ENCODE measurements at regions not wholly inside any gene's neighbourhood (a gene's known extent, or its start where the extent isn't known, plus 50 kb on each side); places are given as distances from the start of the nearest gene placed in this dataset.
"Not testable (repeated sequence)": the region's sequence is repeated elsewhere in the genome, so short reads cannot be mapped to it uniquely, and the experiment has no call there.

GRCh38 chr12:131441638-131442336 lies 269.1 kb upstream of the SFSWAP start:
- Mint-ChIP-seq H3K27ac (no peak overlapping the region), H3K27me3 (no peaks in the 10 kb centered on the region), H3K4me3 (no peak overlapping the region), H3K4me1 (ENCODE audit: low read depth) (no peaks in the 10 kb centered on the region), H3K36me3 (no peaks in the 10 kb centered on the region), H3K9me3 (no peaks in the 10 kb centered on the region)
- ChIA-PET POLR2A (no interaction called here), CTCF (no interaction called here)
- DNase-seq: no peak
- intact Hi-C loops (cut with micrococcal nuclease): no loop called here

GRCh38 chr12:131442337-131442918 lies 268.5 kb upstream of the SFSWAP start:
- H3K27me3 Mint-ChIP-seq: no peaks in the 10 kb centered on the region
- H3K36me3 Mint-ChIP-seq: no peaks in the 10 kb centered on the region
- H3K9me3 Mint-ChIP-seq: no peaks in the 10 kb centered on the region
- intact Hi-C loops (cut with micrococcal nuclease): no loop called here
- ChIA-PET CTCF (no interaction called here), POLR2A (no interaction called here)
- no peak overlapping the region for H3K27ac Mint-ChIP-seq
- DNase-seq: no peak
- no peak overlapping the region for H3K4me3 Mint-ChIP-seq
- no peaks in the 10 kb centered on the region for H3K4me1 Mint-ChIP-seq (ENCODE audit: low read depth)

- no peak for DNase-seq
- Mint-ChIP-seq H3K9me3 (no peaks in the 10 kb centered on the region), H3K27me3 (no peaks in the 10 kb centered on the region), H3K36me3 (no peaks in the 10 kb centered on the region), H3K4me1 (ENCODE audit: low read depth) (no peaks in the 10 kb centered on the region), H3K4me3 (no peak overlapping the region), H3K27ac (no peak overlapping the region)
- CTCF ChIA-PET: no interaction called here
- POLR2A ChIA-PET: no interaction called here
- intact Hi-C loops (cut with micrococcal nuclease): no loop called here
Measured at GRCh38 chr12:131443019-131444000, 267.6 kb upstream of the SFSWAP start.

DNA sequence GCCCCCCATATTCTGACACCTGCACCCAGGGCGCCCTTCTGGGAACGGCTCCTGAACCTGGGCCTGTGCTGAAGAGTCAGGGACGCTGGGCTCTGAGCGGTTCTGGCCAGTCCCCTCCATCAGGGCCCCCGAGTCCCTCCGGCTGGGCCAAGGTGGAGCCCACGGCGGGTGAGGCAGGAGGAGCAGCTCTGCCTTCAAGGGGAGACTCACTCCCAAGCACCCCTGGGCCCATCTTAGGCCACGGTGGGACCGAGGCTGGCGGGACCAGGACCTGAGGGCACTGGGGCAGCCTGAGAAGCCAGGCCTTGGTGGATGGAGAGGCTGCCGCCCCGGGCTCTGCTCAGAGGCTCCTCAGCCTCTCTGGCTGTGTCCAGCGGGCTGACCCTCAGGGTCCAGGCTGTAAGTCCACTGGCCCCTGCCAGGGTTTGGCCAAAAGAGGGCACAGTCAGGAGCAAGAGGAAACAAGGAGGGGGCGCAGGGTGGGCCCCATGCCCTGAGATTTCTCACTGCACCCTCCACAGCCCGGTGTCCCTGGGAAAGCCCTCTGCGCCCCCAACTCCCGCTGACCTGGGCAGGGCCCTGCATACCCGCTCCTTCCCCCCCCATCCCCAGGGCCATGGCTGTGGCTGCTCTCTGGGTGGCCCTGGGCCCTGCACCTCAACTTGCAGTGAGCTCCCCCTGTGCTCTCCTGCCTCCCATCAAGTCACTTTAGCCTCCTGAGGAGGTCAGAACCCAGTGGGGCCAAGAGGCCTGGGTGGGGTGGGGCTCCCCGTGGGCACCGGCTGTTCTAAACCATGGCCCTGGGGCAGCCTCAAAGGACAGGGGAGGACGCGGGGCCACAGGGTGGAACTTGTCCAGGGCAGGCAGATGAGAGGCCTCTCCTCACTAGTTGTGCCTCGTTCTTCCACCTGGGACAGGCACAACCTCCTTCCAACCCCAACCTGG lies 266.4 kb upstream of the SFSWAP start:
- no peak overlapping the region for H3K4me3 Mint-ChIP-seq
- H3K27ac Mint-ChIP-seq: no peak overlapping the region

DNA sequence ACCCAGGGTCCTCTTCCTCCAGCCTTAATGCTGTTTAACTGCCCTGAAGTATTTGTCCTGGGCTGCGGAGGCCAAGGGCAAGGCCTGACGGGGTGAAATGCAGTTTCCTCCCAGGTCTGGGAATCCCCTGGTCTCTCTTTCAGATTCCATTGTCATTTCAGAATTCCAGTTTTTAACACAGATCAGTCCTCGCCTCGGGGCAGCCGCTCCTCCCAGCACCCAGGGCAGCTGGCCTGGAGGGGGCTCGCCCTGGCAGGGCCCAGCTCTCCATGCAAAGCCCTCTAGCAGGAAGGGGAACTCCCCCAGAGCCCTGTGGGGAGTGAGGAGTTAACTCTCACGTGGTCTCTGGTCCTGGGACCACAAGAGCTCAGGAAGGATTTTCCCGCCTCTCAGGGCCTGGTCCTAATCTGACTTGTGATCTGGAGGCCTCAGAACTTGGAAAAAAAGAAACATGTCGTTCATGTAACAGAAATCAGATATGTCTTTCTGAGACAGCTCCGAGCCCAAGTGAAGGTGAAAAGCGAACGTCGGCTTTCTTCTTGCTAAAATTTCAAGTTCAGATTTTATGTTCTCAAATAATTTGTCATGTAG lies 265.6 kb upstream of the SFSWAP start:
- H3K27me3 Mint-ChIP-seq: no peaks in the 10 kb centered on the region
- H3K9me3 Mint-ChIP-seq: peaks cover 7% of the 10 kb centered on the region
- no peak overlapping the region for H3K4me3 Mint-ChIP-seq
- H3K36me3 Mint-ChIP-seq: no peaks in the 10 kb centered on the region
- intact Hi-C loops (cut with micrococcal nuclease): no loop called here
- no peaks in the 10 kb centered on the region for H3K4me1 Mint-ChIP-seq (ENCODE audit: low read depth)
- ChIA-PET CTCF (no interaction called here), POLR2A (no interaction called here)
- no peak for DNase-seq
- H3K27ac Mint-ChIP-seq: no peak overlapping the region

More for the DNA sequence above, 266.4 kb upstream of the SFSWAP start:
- Mint-ChIP-seq H3K27me3 (no peaks in the 10 kb centered on the region), H3K4me1 (ENCODE audit: low read depth) (no peaks in the 10 kb centered on the region), H3K36me3 (no peaks in the 10 kb centered on the region), H3K9me3 (peaks cover 6% of the 10 kb centered on the region)
- CTCF ChIA-PET: no interaction called here
- intact Hi-C loops (cut with micrococcal nuclease): no loop called here
- POLR2A ChIA-PET: no interaction called here
- no peak for DNase-seq

GRCh38 chr12:131445795-131446194 lies 265.1 kb upstream of the SFSWAP start:
- ChIA-PET CTCF (no interaction called here), POLR2A (no interaction called here)
- no peaks in the 10 kb centered on the region for H3K36me3 Mint-ChIP-seq
- H3K9me3 Mint-ChIP-seq: peaks cover 9% of the 10 kb centered on the region
- no peak overlapping the region for H3K4me3 Mint-ChIP-seq
- no peaks in the 10 kb centered on the region for H3K4me1 Mint-ChIP-seq (ENCODE audit: low read depth)
- no peak for DNase-seq
- H3K27me3 Mint-ChIP-seq: no peaks in the 10 kb centered on the region
- intact Hi-C loops (cut with micrococcal nuclease): no loop called here
- no peak overlapping the region for H3K27ac Mint-ChIP-seq

DNA sequence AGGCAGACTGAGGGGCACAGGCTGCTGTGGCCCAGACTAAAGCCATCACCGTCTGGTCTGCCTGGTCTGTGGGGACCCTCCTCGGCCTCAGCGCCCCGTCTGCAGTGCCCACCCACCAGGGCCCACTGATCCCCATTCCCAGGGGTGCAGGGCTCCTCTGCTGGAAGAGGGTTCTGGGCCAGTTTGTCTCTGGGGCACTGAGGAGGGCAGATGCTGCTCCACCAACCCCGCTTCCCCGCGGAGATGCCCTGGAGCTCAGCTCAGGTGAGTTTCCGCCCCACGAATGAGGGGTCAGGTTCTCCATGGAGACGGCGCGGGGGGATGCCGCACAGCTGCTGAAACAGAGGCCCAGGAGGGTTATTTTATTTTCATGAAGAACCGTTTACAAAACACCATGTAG lies 263.3 kb upstream of the SFSWAP start:
- POLR2A ChIA-PET: not testable (repeated sequence)

GRCh38 chr12:131448254-131448795 lies 262.6 kb upstream of the SFSWAP start:
- no peak overlapping the region for H3K4me3 Mint-ChIP-seq
- no peak overlapping the region for H3K27ac Mint-ChIP-seq
- no peaks in the 10 kb centered on the region for H3K36me3 Mint-ChIP-seq
- no peaks in the 10 kb centered on the region for H3K4me1 Mint-ChIP-seq (ENCODE audit: low read depth)
- intact Hi-C loops (cut with micrococcal nuclease): no loop called here
- POLR2A ChIA-PET: no interaction called here
- DNase-seq: no peak
- H3K9me3 Mint-ChIP-seq: peaks cover 12% of the 10 kb centered on the region
- H3K27me3 Mint-ChIP-seq: peaks cover 3% of the 10 kb centered on the region
- CTCF ChIA-PET: no interaction called here

More for the DNA sequence above, 263.3 kb upstream of the SFSWAP start:
- H3K4me3 Mint-ChIP-seq; CTCF ChIA-PET; H3K36me3 Mint-ChIP-seq; DNase-seq; H3K27ac Mint-ChIP-seq; H3K27me3 Mint-ChIP-seq; intact Hi-C loops (cut with micrococcal nuclease); H3K4me1 Mint-ChIP-seq (ENCODE audit: low read depth): not testable (repeated sequence)
- H3K9me3 Mint-ChIP-seq: peaks cover 12% of the 10 kb centered on the region

- H3K4me3 Mint-ChIP-seq: no peak overlapping the region
- intact Hi-C loops (cut with micrococcal nuclease): no loop called here
- H3K27me3 Mint-ChIP-seq: peaks cover 3% of the 10 kb centered on the region
- ChIA-PET POLR2A (no interaction called here), CTCF (no interaction called here)
- H3K27ac Mint-ChIP-seq: no peak overlapping the region
- no peaks in the 10 kb centered on the region for H3K4me1 Mint-ChIP-seq (ENCODE audit: low read depth)
- no peaks in the 10 kb centered on the region for H3K36me3 Mint-ChIP-seq
- DNase-seq: no peak
- peaks cover 12% of the 10 kb centered on the region for H3K9me3 Mint-ChIP-seq
Measured at GRCh38 chr12:131449027-131449426, 261.9 kb upstream of the SFSWAP start.

GRCh38 chr12:131452444-131452860 lies 258.4 kb upstream of the SFSWAP start:
- intact Hi-C loops (cut with micrococcal nuclease): loop anchor here (10.0 kb wide), 1 partner anchor 348 kb away; no protein-coding TSS in a partner anchor
- no peaks in the 10 kb centered on the region for H3K4me1 Mint-ChIP-seq (ENCODE audit: low read depth)
- DNase-seq: peak; percentile 52
- ChIA-PET CTCF (interaction anchor here (2.9 kb wide), 1 partner anchor 347 kb away, joined by 13 read pairs; no protein-coding TSS in a partner anchor), POLR2A (interaction anchor here (0.6 kb wide), 1 partner anchor 83 kb away, joined by 3 read pairs; no protein-coding TSS in a partner anchor)
- no peaks in the 10 kb centered on the region for H3K36me3 Mint-ChIP-seq
- peaks cover 10% of the 10 kb centered on the region for H3K27me3 Mint-ChIP-seq
- H3K9me3 Mint-ChIP-seq: peaks cover 12% of the 10 kb centered on the region
- no peak overlapping the region for H3K4me3 Mint-ChIP-seq
- no peak overlapping the region for H3K27ac Mint-ChIP-seq
